G401.6 (cell line): ENCODE measurements at regions not wholly inside any gene's neighbourhood (a gene's known extent, or its start where the extent isn't known, plus 50 kb on each side); places are given as distances from the start of the nearest gene placed in this dataset.
"Not testable (repeated sequence)": the region's sequence is repeated elsewhere in the genome, so short reads cannot be mapped to it uniquely, and the experiment has no call there.

ENCODE experiments used
- FAIRE-seq: peaks from 2 replicates; lab custom pipeline; 2012; peaks lifted over from hg19 to GRCh38; lab: Jason Lieb, UNC

DNA sequence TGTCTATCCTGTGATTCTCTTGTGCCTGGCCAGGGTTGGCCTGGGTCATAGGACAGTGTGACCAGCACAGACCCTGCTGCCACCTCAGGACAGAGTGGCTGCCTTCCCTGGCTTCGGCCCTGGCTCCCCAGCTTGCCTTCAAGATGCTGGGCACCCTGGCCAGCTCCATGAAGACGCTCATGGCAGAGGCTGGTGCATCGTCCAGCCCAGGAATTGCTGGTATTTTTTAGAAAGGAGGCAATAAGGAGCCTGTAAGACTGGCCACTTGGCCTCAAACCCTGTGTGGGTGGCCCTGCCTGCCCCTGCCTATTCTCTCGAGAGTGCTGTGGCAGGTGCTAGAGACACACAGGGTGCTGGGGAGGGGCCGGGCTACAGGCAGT lies 70.4 kb upstream of the ACTRT2 start:
- FAIRE-seq = no peak

DNA sequence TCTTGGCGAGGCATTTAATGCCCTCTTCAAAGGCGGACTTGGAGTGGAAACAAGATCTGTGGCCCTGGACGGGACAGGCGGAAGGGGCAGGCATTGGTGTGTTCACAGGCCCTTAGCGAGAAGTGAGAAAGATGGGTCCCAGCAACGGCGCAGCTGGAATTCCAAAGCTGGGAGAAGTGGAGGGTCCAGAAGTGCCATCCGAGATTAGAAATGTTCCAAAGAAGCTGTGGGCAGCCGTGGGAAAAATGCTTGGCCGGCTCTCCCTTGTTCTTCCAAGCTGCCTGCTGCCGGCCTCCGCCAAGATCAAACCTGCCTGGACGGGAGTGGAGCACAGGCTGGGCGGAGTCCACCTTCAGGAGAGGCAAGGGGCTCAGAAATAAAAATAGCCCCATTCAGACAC lies 69.4 kb upstream of the ACTRT2 start:
- FAIRE-seq = no peak

DNA sequence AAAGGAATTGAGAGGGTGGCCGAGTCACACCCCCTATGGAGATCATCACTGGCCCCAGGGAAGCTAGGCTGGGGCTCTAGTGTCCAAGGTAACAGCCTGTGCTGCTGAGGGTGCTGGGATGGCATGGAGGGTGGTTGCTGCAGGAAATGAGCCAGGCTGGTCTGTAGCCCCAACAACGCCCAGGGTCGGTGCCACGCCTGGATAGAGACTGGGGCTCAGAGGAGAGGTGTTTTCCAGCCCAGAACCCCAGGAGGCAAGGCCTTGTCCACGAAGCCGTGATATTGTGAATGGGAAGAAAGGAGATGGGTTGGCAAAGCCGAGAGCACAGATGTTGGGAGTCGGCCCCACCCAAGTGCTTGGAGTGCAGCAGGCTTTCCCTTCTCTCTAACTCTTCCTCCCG lies 68.9 kb upstream of the ACTRT2 start:
- no peak for FAIRE-seq

DNA sequence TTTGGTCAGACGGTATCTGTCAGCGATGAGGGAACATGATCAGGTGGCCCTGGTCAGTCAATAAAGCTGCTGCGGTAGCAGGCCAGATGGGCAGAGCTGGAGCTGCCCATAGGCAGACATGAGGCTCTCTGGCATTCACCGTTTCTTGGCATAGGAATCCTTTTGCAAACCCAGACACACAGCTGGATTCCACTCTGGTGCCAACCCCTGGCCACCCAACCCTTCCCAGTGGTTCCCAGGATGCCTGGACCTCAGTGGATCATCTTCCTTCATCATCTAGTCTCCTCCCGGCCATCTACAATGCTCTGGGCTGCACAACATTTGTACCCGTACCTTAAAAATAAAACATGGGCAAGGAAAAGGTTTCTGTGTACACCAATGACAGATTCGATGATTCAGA lies 68.3 kb upstream of the ACTRT2 start:
- FAIRE-seq = no peak

DNA sequence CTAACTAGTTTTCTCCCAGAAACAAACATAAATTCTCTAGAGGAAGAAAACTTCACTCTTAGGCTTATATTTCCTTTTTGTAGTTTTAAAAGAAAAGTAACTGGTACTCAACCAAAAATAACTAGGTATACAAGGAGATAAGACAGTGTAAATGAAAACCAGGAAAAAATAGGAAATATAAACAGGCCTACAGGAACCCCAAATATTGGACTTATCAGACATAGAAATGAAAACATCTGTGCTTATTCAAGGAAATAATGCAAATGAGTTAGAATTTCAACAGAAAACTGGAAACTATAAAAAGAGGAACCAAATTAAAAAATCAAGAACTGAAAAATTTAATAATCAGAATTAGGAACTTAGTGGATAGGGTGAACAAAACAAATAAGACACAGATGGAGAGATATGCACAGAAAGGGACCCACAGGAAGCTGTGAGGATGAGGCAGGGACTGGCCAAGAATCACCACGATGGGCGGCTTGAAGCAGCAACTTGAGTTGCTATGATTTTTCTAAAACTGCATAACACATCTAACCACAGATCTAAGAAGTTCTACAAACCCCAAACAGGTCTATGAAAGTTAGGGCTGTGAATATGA lies 67.5 kb upstream of the ACTRT2 start:
- FAIRE-seq = no peak

DNA sequence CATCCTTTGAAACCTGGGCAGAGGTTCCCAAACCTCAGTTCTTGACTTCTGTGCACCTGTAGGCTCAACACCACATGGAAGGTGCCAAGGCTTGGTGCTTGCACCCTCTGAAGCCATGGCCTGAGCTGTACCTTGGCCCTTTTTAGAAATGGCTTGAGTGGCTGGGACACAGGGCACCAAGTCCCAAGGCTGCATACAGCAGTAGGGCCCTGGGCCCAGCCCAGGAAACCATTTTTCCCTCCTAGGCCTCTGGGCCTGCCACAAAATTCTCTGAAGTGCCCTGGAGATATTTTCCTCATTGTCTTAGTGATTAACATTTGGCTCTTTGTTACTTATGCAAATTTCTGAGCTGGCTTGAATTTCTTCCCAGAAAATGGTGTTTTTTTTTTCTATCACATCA lies 65.6 kb upstream of the ACTRT2 start:
- FAIRE-seq = no peak

DNA sequence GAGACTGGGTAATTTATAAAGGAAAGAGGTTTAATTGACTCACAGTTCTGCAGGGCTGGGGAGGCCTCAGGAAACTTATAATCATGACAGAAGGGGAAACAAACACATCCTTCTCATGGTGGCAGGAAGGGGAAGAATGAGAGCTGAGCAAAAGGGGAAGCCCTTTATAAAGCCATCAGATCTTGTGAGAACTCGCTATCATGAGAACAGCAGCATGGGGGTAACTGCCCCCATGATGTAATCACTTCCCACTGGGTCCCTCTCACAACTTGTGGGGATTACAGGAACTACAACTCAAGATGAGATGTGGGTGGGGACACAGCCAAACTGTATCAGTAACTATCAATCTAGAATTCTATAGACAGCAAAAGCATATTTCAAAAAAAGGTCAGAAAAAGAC lies 64.7 kb upstream of the ACTRT2 start:
- no peak for FAIRE-seq

DNA sequence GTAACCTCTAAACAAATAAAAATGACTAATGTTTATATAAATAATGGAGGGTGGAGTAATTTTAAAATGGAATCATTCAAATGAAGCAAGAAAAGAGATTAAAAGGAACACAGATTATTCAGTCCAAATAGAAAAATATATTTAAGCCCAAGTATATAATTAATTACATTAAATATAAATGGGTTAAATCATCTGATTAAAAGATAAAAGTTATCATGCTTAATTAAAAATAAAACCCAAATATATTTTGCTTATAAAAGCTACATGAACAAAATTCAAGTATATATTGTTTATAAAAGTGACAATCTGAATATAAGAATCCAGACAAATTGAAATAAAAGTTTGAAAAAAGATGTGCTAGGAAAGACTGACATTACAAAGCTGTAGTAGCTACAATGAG lies 63.9 kb upstream of the ACTRT2 start:
- peak; percentile 31 for FAIRE-seq

DNA sequence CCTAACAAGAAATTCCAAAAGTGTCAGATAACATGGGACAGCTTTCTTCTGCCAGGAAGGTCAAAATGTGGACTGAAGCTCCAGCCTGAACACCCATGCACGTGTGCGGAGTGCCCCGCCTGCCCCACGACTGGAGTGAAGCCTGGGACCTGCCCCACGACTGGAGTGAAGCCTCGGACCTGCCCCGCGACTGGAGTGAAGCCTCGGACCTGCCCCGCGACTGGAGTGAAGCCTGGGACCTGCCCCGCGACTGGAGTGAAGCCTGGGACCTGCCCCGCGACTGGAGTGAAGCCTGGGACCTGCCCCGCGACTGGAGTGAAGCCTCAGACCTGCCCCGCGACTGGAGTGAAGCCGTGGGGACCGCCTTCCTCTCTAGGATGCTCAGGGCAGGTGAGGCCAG lies 61.4 kb upstream of the ACTRT2 start:
- FAIRE-seq = not testable (repeated sequence)

DNA sequence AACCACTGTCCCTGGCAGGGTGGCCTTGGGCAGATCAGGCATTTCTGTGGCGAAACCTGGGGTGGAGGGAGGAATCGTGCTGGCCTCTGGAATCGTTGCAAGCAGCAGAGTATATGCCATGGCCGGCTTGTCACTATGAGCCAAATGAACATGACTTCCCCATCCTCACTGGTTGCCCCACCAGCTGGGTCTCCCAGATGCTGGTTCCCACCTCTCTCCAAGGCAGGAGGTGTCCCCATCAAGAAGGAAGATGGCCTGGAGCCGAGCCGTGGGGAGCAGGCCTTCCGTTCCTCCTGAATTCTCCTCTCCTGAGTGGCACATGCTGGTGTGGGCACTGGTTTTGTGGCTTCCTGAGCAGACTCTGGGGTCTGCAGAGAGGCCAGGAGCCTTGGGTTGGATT lies 60.2 kb upstream of the ACTRT2 start:
- no peak for FAIRE-seq

DNA sequence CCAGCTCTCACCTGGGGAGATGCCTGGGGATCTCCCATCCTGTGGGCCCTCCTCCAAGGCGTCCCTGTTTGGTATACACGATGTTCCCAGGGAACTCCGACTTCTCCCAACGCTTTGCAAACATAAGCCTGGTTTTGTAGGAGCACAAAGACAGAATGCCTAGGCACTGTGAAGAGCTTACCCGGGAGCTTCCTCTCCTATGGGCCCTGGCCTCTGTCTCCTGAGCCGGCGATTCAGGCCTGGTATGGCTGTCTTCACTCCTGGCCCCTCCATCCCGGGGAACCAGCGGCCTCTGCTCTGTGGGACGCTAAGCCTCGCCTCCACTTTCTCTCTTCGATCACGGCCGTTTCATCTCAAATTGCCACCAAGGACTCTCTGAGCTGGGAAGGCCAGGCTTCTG lies 59.6 kb upstream of the ACTRT2 start:
- no peak for FAIRE-seq

DNA sequence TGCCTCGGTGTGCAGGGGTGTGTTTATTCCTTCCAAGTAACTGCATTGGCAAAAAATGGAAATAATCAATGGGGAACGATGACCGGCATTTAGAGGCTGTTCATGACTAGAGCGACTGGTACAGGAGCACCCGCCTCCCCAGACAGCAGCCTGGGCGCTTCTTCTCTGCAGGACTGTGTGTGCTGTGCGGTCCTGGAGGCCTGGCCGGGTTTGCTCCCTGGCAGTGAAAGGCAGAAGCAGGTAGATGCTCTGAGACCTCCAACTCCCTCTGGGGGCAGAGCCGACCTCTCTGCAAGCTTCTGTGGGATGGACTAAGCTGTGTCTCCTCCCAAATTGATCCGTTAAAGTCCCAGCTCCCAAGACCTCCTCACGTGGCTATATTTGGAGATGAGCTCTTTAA lies 59.2 kb upstream of the ACTRT2 start:
- FAIRE-seq = no peak

DNA sequence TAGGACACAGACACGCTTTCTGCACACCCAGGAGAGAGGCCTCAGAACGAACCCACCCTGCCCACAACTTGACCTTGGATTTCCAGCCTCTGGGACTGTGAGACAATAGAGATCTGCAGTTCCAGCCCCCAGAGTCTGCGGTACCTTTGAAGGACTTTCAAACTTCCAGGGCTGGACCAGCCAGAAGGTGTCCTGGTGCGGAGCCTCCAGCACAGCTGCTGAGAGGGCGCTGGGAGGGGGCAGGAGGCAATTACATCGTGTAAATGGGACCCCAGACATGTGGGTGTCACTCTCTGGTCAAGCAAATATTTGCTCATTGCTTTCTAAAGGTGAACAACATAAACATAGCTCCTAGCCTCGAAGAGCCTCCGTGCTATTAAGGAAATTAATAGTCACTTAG lies 58.7 kb upstream of the ACTRT2 start:
- FAIRE-seq = no peak

DNA sequence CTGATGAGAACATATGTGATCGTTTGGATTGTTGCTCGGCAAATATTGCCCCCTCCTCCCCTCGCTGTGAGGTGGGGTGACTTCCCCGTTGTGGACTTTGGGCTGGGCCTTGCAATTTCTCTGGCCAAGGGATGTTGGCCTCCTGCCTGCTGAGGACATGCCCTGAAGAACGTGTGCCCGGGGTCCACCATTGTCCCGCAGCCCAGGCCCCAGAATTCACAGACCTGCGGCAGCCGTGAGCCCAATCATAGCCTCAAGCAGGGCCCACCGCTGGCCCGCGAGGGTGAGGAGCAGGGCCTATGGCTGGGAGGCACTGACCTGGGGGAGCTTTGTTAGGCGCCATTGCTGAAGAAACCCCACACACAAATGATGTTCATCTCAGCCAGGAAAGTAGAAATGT lies 58.3 kb upstream of the ACTRT2 start:
- no peak for FAIRE-seq

DNA sequence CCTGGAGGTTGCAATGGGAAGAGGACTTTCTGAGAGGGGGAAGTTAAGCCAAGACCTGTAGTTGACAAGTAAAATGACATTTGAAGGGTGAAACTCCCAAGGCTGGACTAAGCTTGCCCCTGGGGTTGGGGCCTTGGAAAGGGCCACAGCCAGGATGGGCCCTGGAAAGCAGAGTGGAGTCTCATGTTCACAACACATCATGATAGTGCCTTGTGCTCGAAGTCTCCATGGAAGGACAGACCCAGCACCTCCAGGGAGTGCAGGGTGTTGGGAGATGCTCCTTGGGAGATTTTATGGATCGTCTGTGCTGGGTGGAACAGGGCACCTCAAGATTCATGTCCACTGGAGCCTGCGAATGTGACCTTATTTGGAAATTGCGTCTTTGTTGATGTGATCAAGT lies 55.6 kb upstream of the ACTRT2 start:
- no peak for FAIRE-seq

DNA sequence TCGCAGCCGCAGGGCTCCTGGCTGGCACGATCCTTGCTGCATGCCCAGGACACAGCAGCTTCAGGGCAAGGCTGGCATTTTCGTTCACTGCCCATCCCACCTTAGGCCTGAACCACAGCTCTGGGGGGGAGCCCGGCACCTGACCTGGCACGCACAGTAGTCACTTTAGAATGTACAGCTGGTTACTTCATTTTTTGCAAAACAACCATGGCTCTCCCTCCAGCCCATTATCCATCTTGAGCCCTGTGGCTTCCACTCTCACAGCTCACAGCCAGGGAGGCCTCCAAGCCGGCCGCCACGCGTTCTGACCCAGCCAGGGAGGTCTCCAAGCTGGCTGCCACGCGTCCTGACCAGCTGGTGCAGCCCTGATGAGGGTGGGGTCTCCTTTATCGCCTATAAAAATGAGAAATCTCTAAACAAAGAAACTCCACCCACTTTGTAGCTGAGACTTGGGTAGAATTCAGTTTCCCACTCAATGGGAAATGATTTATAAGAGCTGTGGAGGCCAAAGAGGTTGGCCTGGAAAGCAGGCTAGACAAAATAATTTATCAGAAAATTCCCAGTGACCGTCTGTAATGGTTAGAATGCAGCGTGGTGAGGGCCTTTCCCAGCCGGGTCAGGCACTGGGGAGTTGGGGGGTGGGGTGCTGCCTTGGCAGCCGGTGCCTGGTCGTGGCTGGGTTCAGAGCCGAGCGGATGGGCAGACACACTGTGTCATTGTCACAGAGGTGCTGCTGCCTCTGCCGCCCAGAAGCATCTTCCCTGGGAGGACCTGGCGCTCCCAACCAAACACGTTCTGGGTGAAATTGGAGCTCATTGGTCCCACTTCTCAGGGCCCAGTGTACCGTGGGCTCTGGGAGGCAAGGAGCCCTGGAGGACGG lies 54.6 kb upstream of the ACTRT2 start:
- FAIRE-seq = no peak

DNA sequence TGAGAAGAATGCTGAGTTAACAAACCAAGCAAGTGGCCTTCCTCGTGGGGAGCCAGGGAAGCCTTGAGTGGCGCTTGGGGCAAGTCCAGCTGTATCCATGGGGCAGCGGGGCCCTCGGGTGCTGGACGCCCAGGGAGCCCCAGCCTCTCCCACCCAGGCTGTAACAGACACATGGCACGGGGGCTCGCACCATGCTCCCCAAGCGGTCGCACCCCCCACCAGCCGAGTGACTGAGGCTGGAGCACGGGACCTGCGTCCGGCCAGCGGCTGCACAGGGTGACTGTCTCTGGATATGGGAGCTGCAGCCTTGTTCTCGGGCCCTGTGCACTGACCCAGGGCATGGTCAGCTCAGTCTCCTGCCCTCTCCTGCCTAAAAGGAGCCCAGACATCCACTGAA lies 53.9 kb upstream of the ACTRT2 start:
- FAIRE-seq = no peak

DNA sequence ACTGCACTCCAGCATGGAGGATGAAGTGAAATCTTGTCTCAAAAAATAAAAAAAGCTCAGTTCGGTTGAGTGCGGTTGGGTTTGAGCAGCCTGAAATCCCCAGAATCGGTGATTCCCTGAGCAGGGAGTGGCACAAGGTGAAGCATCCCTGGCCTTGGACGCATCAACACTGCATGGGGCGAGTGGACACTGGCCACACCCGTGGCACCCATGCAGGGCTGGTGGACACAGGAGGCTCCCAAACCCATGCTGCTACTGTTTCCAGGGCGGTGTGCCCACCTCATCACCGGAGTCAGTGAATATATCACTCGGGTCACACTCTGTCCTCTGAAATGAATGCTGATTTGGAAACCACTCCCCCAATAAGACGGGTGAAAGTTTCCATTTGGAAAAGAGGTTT lies 53.4 kb upstream of the ACTRT2 start:
- FAIRE-seq = no peak

DNA sequence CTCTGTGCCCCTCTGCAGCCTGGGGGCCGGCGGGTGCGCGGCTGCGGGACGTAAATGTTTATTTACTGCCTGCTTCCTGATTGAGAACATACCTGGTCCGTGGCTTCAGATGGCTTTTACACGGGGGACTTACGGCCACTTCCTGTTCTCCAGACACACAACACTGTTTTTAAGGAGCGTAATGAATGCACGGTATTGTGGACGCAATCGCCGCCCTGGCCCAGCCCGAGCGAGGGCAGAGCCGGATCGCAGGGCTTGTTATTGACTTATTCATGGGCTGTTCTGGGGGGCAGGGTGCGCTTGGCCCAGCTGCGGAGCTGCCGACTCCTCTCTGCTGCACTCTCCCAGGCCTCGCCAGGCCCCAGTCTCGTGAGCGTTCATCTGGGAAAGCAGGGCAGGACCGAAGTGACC lies 52.8 kb upstream of the ACTRT2 start:
- FAIRE-seq = no peak

DNA sequence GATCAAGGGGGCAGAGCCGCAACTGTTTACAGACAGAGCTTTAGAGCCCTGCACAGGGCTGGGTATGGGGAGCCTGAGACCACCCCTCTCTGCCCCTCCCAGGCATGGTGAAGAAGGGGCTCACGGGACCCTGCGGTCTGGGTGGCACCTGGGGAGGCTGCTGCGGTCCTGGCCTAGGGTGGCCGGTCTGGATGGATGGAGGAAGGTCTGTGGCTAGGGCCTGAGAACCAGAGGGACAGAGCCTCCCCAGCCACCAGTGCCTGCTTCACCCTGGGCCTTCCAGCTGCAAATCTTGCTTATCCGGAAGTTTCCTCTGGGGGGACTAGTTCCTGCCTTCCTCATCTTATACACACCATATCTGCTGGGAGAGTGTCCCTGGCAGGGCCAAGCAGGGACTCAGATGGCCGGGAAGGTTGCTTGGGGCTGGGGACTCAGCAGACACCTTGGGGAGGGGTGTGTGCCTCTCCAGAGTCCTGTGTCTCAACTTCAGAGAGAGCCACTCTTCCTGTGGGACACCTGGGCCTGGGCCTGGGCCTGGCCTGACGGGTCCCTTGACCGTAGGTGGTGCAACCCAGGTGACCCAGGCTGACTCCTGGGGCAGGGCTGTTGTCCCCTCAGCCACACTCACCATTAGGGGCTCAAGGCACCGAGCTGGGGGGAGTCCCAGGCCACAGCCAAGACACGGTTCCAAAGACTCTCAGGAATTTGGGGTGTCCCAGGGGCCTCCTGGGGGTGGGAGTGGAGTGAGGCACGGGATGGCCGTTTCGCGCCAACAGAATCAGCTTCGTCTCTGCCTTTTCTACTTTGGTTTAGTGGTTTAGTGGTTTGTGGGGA lies 52.0 kb upstream of the ACTRT2 start:
- FAIRE-seq = no peak

DNA sequence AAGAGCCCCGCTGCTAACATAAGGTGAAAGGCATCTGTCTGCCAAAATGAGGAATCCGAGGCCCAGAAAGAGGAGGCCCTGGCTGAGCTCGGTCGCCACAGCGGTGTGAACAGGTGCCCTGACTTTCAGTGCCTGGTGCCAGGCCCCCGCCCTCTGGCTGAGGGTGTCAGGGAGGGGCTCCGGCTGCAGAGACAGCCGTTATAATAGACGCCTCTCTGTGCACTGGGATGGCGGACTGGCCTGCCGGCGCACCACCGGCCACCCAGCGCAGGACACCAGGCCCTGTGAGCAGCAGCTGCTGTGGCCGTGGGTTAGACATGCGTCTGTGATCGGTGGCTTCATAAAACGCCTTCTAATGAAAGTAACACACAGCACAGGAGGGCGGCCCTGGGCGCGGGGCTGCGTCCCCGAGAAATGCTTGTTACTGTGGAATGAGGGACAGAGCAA lies 51.4 kb upstream of the ACTRT2 start:
- FAIRE-seq = no peak

DNA sequence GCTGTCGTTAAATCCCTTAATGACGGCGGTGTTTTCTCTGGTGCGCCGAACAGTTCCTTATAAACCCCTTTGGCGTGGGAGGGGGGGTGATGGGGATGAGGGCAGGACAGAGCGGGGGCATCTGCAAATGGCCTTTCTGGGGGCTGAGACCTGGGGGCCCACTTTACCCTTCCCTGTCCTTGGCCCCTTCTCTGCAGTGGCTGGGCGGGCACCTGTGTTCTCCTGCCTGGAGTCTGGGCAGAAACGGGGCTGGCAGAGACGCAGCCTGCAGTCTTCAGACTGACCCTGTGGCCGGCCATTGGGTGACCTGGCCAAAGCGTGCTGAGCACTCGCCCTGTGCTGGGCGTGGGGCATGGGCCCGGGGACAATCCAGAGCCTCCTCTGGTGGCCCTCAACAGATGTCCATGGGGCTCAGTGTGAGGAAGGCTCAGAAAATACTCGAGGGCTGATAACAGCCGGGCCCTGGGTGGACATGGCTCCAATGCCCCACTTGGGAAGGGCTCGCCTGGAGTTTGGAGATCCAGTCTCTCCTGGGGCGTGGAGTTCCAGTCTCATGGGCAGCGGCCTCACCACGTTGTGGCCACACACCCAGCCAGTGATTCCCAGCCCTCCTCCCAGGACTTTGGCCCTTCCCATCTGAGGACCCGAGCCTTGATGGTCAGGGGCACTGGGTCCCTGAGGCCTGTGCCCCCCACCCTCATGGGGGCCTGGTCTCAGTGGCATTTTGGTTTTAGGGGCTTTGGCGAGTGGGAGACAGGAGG lies 50.8 kb upstream of the ACTRT2 start:
- FAIRE-seq = no peak

DNA sequence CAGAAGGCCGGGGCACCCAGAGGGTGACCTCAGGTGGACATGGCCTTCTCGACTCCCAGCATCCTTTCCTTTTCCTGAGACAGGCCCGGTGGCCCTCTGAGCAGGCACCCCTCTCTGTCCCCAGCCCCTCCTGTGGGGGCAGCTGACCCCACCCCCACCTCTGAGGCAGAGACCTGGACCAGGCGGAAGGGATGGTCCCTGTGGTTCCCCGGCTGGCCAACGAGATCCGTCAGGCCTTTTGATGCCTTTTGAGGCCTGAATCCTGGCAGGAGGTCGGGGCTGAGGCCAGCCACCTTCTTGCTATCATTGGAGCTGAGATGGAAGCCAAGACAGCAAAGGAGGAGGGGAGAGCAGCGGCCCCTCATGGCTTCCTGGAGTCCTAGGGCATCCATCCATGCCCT lies 50.2 kb upstream of the ACTRT2 start:
- no peak for FAIRE-seq
